Subcutaneous abdominal adipose tissue (tissue), 5 donors: ENCODE measurements at regions not wholly inside any gene's neighbourhood (a gene's known extent, or its start where the extent isn't known, plus 50 kb on each side); places are given as distances from the start of the nearest gene placed in this dataset.
A peak's percentile ranks its signal among the peaks of the same experiment; 100 is the strongest.

Experiments
- H3K27ac ChIP-seq: one replicate; pipeline ENCODE4 v1.7.0; 2013; ENCODE audit warnings: low read depth, mild to moderate bottlenecking, inconsistent platforms, low read length, moderate library complexity
- H3K27me3 ChIP-seq, 5 donors: one replicate each; pipeline ENCODE4 v1.7.0; 2013; ENCODE audit warnings: low read length in 5 of 5, inconsistent platforms in 1 of 5; ENCODE audit not compliant: control insufficient read depth in 5 of 5, insufficient read depth in 4 of 5
- H3K36me3 ChIP-seq, 5 donors: one replicate each; pipeline ENCODE4 v1.7.0; 2013; ENCODE audit warnings: low read length in 5 of 5; ENCODE audit not compliant: control insufficient read depth in 5 of 5, insufficient read depth in 5 of 5
- H3K4me1 ChIP-seq, 5 donors: one replicate each; pipeline ENCODE4 v1.7.0; 2013; ENCODE audit warnings: low read length in 5 of 5, mild to moderate bottlenecking in 3 of 5, moderate library complexity in 1 of 5; ENCODE audit not compliant: control insufficient read depth in 5 of 5, insufficient read depth in 5 of 5
- H3K4me3 ChIP-seq, 5 donors: one replicate each; pipeline ENCODE4 v1.7.0; 2013; ENCODE audit warnings: low read length in 5 of 5, low read depth in 1 of 5
- H3K9ac ChIP-seq, 5 donors: one replicate each; pipeline ENCODE4 v1.7.0; 2013; ENCODE audit warnings: low read length in 5 of 5, mild to moderate bottlenecking in 4 of 5, moderate library complexity in 3 of 5
- H3K9me3 ChIP-seq, 5 donors: one replicate each; pipeline ENCODE4 v1.7.0; 2013; ENCODE audit warnings: low read length in 5 of 5; ENCODE audit not compliant: control insufficient read depth in 5 of 5
- donor health status: healthy.
- donor health status: healthy.
- donor health status: healthy.
- donor health status: healthy.
- donor health status: healthy.

DNA sequence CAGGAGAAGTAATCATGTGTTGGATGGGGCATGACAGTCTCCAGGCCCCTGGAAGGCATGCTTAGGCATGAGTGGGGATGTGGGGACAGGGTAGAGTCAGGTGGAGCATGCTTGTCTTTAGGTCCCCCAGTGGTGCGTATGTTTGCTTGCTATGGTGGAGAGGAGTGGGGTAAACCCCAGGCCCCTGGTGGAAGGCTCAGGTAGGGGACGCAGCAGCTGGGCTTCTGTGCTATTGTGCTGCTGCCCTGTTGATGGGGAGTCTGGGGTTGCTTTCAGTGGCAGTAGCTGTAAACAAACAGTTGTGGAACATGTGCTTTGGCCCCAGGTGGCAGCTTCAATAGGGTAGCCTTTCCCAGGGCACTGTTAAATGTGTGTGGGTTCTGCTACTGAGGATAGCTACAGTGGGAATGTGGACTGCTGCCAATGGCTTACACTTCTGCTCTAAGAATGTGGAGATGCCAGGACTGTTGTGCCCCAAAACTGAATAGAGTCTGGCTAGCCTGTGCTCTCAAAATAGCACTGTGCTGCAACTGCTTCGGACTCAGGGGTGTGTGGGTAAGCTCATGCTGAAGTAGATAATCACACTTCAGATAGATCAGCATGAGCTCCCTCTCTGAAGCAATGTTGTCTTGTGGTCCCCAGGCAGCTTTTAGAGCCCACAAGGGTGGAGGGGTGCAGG is 1257.3 kb downstream of the DIAPH3 start:
- Histone ChIP-seq H3K27ac (no peak overlapping the region), H3K4me1 (peaks cover 0 to 4% (median 0%) of the 10 kb centered on the region in 5 donors), H3K4me3 (no peak overlapping the region), H3K36me3 (no peaks in the 10 kb centered on the region), H3K27me3 (no peaks in the 10 kb centered on the region), H3K9ac (no peak overlapping the region), H3K9me3 (peaks cover 0 to 3% (median 0%) of the 10 kb centered on the region in 5 donors)

DNA sequence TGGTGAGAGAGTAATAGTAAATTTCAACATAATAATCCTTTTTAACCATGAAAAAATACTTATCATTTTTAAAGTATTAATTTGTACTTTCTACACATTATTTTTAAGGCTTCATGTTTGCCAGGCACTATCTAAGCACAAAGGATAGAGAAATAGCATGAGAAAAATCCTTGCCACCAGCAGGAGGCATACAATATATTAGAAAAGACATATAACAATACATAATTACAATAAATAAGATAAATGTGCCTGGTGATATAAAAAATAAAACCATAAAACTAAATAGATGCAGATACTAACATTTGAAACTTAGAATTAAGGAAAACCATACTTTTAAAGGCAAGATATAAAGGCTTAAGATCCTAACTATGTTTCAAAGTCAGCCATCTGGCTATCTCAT is 1256.4 kb downstream of the DIAPH3 start:
- no peaks in the 10 kb centered on the region for H3K27me3 ChIP-seq
- no peak overlapping the region for H3K4me3 ChIP-seq
- peaks cover 0 to 3% (median 0%) of the 10 kb centered on the region in 5 donors for H3K9me3 ChIP-seq
- peaks cover 0 to 3% (median 0%) of the 10 kb centered on the region in 5 donors for H3K4me1 ChIP-seq
- no peak overlapping the region for H3K27ac ChIP-seq
- no peaks in the 10 kb centered on the region for H3K36me3 ChIP-seq
- no peak overlapping the region for H3K9ac ChIP-seq

DNA sequence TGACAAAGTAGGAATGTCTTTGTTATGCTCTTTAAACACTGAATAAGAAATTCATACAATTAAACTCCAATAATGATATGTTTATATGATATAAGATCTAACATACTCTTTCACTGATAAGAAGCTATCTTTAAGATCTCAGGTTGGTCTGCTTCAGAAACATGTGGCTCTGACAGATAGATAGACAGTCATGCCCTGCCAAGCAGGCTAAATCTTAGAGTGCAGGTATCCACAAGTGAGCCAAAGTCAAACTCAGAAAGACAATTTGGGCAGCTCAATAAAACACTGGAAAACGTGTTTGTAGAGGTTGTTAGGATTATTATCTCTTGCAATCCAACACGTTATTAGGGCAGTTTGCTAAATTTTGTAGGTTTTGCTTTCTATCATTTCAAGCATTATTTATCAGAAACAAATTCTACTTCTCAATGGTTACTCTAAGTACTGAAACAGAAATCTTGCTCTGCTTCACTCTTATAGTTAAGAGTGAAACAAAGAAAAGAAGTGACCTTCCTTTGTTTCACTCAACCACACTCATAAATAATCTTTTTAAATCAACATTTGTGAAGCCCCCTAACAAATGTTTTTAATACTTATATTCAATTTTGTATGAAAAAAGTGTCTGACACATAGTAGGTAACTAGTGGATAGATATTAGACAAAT is 1255.6 kb downstream of the DIAPH3 start:
- Histone ChIP-seq H3K27me3 (no peaks in the 10 kb centered on the region), H3K4me1 (no peaks in the 10 kb centered on the region), H3K27ac (no peak overlapping the region), H3K9me3 (peaks cover 0 to 3% (median 0%) of the 10 kb centered on the region in 5 donors), H3K36me3 (no peaks in the 10 kb centered on the region), H3K4me3 (no peak overlapping the region), H3K9ac (no peak overlapping the region)

DNA sequence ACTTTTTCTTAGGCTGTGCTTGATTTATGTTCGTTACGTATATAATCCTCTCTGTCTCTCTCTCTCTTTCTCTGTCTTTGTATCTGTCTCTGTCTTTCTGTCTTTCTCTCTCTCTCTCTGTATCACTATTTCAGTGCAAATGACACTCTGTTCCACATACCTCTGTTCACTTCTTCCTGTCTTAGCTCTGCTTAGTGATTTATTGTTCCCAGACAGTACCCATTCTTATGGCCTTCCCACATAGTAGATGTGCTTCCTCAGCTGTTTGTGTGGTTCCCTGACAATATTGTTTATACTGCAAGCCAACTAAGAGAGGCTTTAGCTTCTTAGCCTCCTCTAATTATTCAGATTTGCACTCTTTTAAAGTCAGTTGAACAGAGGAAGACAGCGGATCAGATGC is 1244.2 kb downstream of the DIAPH3 start:
- H3K4me3 ChIP-seq = no peak overlapping the region
- H3K9me3 ChIP-seq = no peaks in the 10 kb centered on the region
- H3K4me1 ChIP-seq = no peaks in the 10 kb centered on the region
- H3K27me3 ChIP-seq = no peaks in the 10 kb centered on the region
- H3K36me3 ChIP-seq = no peaks in the 10 kb centered on the region
- no peak overlapping the region for H3K27ac ChIP-seq
- H3K9ac ChIP-seq = no peak overlapping the region

DNA sequence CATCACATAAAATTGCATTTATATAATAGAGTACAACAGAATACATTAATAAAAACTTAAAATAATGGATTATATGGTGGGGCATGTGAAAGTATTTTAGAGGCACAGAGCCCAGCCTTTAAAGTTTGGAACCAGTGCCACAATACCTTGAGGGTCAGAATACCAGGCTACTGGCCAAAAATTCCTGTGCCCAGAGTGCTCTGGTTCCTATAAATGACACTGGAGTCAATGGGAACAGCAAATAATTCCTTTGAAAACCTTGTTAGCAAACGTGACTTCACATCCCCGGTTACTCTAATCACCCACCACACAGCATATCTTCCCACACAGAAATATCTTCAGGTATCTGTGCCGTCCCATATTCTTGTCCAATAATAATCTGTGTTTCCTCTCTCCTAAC is 1242.6 kb downstream of the DIAPH3 start:
- Histone ChIP-seq H3K9me3 (no peaks in the 10 kb centered on the region), H3K9ac (no peak overlapping the region), H3K4me1 (no peaks in the 10 kb centered on the region), H3K27ac (no peak overlapping the region), H3K4me3 (no peak overlapping the region), H3K27me3 (no peaks in the 10 kb centered on the region), H3K36me3 (no peaks in the 10 kb centered on the region)

DNA sequence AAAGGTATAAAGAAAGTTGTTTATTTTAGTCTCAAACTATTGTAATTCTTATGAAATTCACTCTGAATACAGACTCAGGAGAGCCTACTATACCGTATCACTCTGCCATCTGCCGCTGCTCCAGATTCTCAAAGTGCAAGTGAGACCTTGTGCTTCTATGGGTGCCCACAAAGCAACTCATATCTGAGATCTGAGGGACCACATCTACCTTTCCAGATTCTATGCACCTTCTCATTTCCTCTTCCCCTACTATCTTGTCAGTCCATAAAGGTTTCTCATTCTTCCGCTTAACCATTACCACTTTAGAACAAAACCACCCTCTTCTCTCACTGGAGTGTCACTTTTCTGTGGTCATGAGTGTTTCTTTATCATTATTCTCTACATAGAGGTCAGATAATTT is 1236.9 kb downstream of the DIAPH3 start:
- Histone ChIP-seq H3K9ac (no peak overlapping the region), H3K4me1 (no peaks in the 10 kb centered on the region), H3K27me3 (no peaks in the 10 kb centered on the region), H3K36me3 (no peaks in the 10 kb centered on the region), H3K9me3 (no peaks in the 10 kb centered on the region), H3K27ac (no peak overlapping the region), H3K4me3 (no peak overlapping the region)

DNA sequence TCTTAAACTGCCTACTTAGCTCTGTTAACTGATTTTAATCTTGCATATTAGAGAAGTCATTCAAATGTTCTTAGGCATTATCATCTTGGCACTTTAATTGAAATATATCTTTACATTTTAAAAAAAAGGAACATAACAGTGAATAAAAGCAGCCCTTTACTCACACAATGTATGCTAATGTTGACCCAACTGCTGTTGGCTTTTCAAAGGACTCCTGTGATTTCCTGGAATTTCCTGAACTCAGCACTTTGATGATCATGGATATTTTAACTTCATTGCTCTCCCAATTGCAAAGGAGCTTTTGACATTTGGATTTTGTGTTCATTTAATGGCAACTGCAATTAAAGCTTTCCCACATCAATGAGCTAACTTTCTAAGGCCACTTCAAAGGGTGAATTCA is 1230.3 kb downstream of the DIAPH3 start:
- Histone ChIP-seq H3K9ac (no peak overlapping the region), H3K27me3 (no peaks in the 10 kb centered on the region), H3K4me1 (no peaks in the 10 kb centered on the region), H3K9me3 (no peaks in the 10 kb centered on the region), H3K36me3 (no peaks in the 10 kb centered on the region), H3K27ac (no peak overlapping the region), H3K4me3 (no peak overlapping the region)

DNA sequence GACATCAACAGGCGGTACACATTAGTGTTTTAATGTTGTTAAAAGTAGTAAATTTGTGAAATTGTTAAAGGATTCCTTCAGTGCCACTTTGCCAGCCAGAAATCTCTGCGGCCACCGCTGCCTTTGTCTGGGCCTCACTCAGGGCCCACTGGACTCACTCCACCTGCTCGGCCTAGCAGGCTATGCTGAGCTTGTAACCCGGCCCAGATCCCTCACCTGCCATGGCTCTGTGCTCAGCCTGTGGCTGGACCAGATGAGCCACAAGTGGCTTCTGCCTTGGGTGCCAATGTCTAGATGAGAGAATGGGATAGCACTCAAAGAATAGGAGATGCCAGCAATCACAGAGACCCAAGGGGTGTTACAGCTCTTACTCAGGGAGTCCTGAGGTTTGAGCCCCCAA is 1228.0 kb downstream of the DIAPH3 start:
- Histone ChIP-seq H3K9me3 (no peaks in the 10 kb centered on the region), H3K4me3 (no peak overlapping the region), H3K36me3 (no peaks in the 10 kb centered on the region), H3K4me1 (no peaks in the 10 kb centered on the region), H3K9ac (no peak overlapping the region), H3K27me3 (no peaks in the 10 kb centered on the region), H3K27ac (no peak overlapping the region)

DNA sequence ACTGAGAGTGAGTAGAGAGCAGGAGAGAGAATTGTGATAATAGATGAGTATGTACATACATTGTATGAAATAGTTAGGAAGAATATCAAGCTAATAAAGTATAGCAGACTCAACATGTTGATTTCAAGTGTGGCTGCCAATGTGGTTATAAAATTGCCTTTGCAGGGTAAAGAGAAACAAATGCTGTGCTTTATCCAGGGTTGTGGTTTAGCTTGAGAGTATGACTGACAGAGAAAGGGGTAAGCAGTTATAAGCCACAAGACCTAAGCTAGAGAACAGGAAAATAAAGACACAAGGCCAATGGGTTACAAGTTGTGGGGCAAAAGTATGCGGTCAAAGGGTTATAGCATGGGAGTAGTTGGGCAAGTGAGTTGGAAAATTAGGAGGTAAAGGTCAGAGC is 1217.5 kb downstream of the DIAPH3 start:
- Histone ChIP-seq H3K4me1 (peaks cover 0 to 20% (median 5%) of the 10 kb centered on the region in 5 donors), H3K36me3 (no peaks in the 10 kb centered on the region), H3K27me3 (no peaks in the 10 kb centered on the region), H3K9me3 (peaks cover 0 to 18% (median 8%) of the 10 kb centered on the region in 5 donors), H3K9ac (no peak overlapping the region), H3K27ac (no peak overlapping the region), H3K4me3 (peak overlapping the region in 2 of 5 donors; percentile 22 to 23)

DNA sequence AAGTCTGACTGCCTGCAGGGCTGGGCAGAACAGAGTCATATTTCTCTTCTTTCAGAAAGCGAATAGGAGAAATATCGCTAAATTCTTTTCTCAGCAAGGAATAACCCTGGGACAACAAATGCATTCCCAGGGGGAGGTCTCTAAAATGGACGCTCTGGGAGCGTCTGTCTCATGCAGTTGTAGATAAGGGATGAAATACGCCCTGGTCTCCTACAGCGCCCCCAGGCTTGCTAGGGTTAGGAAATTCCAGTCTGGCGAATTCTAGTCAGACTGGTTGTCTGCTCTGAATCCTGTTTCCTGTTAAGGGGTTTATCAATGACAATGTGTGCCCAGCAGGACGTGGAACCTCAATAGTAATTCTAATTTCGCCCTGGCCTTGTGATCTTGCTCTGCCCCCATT is 1214.1 kb downstream of the DIAPH3 start:
- Histone ChIP-seq H3K9ac (no peak overlapping the region), H3K4me3 (no peak overlapping the region), H3K9me3 (peaks cover 0 to 18% (median 8%) of the 10 kb centered on the region in 5 donors), H3K27ac (no peak overlapping the region), H3K4me1 (peaks cover 0 to 20% (median 5%) of the 10 kb centered on the region in 5 donors), H3K36me3 (no peaks in the 10 kb centered on the region), H3K27me3 (no peaks in the 10 kb centered on the region)
